ENCODE measurements at regions not wholly inside any gene's neighbourhood (a gene's known extent, or its start where the extent isn't known, plus 50 kb on each side); places are given as distances from the start of the nearest gene placed in this dataset.

DNA sequence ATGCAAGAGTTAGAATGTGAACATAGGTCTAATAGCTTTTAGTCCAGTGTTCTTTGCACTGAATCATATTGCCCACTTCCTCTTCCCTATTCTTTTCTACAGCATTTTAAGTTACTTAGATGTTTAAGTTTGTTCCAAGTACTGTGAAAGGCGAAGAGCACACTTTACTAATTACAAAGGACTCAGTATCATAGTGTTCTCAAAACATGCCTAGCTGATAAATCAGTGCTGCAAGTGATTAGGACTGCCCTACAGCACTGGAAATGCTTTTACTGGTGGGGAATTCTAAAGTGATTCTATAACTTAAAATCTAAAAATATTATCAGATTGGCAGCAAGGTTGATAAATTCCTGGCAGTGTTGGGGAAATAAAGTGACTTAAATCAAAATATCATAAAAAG is 177.9 kb upstream of the KCNN2 start:
- TF ChIP-seq, protein P1, sequence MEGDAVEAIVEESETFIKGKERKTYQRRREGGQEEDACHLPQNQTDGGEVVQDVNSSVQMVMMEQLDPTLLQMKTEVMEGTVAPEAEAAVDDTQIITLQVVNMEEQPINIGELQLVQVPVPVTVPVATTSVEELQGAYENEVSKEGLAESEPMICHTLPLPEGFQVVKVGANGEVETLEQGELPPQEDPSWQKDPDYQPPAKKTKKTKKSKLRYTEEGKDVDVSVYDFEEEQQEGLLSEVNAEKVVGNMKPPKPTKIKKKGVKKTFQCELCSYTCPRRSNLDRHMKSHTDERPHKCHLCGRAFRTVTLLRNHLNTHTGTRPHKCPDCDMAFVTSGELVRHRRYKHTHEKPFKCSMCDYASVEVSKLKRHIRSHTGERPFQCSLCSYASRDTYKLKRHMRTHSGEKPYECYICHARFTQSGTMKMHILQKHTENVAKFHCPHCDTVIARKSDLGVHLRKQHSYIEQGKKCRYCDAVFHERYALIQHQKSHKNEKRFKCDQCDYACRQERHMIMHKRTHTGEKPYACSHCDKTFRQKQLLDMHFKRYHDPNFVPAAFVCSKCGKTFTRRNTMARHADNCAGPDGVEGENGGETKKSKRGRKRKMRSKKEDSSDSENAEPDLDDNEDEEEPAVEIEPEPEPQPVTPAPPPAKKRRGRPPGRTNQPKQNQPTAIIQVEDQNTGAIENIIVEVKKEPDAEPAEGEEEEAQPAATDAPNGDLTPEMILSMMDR (IDR thresholded peaks at IDR 0.05): no peak
- no peak for TF ChIP-seq POLR2A (IDR thresholded peaks at IDR 0.05)
- Histone ChIP-seq H3K4me3 (no peak overlapping the region), H3K27ac (no peak overlapping the region), H3K36me3 (ENCODE audit: low read depth, missing control alignments) (no peaks in the 10 kb centered on the region), H3K27me3 (no peaks in the 10 kb centered on the region), H3K4me1 (no peaks in the 10 kb centered on the region), H3K9me3 (no peaks in the 10 kb centered on the region)
- intact Hi-C loops (cut with DNase I; ENCODE audit: low total_unique reads): no loop called here
- no peak for DNase-seq
- WGBS, 2 donors: 28 to 43% methylated on average over 1 of the region's 1 CpG

DNA sequence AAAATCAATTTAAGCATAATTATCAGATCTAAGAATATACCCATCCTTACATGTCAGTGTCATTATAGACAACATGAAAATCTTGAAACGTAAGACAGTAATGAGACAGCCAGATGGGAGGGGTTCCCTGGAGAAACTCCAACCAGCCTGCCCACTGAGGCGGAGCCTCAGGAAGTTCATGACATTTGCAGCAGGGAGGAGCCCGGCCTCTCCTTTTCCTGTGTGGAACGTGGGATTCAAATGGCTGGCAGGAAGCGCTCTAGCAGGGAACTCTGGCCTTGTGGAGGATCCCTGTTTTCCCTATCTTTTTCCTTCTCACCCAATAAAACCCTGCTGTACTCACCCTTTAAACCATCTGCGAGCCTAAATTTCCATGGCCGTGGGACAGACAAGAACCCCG is 176.6 kb upstream of the KCNN2 start:
- no peak overlapping the region for H3K27ac ChIP-seq
- peak; percentile 23 for DNase-seq
- H3K4me3 ChIP-seq: no peak overlapping the region
- WGBS, 2 donors: 36 to 45% methylated on average over 8 of the region's 8 CpGs
- H3K4me1 ChIP-seq: no peaks in the 10 kb centered on the region
- TF ChIP-seq POLR2A (IDR thresholded peaks at IDR 0.05): no peak
- TF ChIP-seq, protein P1 (IDR thresholded peaks at IDR 0.05): no peak
- H3K27me3 ChIP-seq: no peaks in the 10 kb centered on the region
- no peaks in the 10 kb centered on the region for H3K36me3 ChIP-seq (ENCODE audit: low read depth, missing control alignments)
- intact Hi-C loops (cut with DNase I; ENCODE audit: low total_unique reads): no loop called here
- H3K9me3 ChIP-seq: no peaks in the 10 kb centered on the region

- DNase-seq: no peak
- no peaks in the 10 kb centered on the region for H3K27me3 ChIP-seq
- no peaks in the 10 kb centered on the region for H3K4me1 ChIP-seq
- TF ChIP-seq, protein P1 (IDR thresholded peaks at IDR 0.05): no peak
- no peak for TF ChIP-seq POLR2A (IDR thresholded peaks at IDR 0.05)
- no peak overlapping the region for H3K4me3 ChIP-seq
- H3K36me3 ChIP-seq (ENCODE audit: low read depth, missing control alignments): no peaks in the 10 kb centered on the region
- no peak overlapping the region for H3K27ac ChIP-seq
- intact Hi-C loops (cut with DNase I; ENCODE audit: low total_unique reads): no loop called here
- no peaks in the 10 kb centered on the region for H3K9me3 ChIP-seq
- WGBS, 2 donors: 70 to 75% methylated on average over 1 of the region's 1 CpG
Measured at GRCh38 chr5:114191441-114191840, 170.4 kb upstream of the KCNN2 start.

- no peaks in the 10 kb centered on the region for H3K27me3 ChIP-seq
- H3K4me3 ChIP-seq: no peak overlapping the region
- DNase-seq: no peak
- 87 to 92% methylated on average over 3 of the region's 3 CpGs for WGBS, 2 donors
- H3K27ac ChIP-seq: no peak overlapping the region
- no peaks in the 10 kb centered on the region for H3K4me1 ChIP-seq
- intact Hi-C loops (cut with DNase I; ENCODE audit: low total_unique reads): no loop called here
- TF ChIP-seq, protein P1 (IDR thresholded peaks at IDR 0.05): no peak
- no peaks in the 10 kb centered on the region for H3K9me3 ChIP-seq
- no peaks in the 10 kb centered on the region for H3K36me3 ChIP-seq (ENCODE audit: low read depth, missing control alignments)
Measured at GRCh38 chr5:114192108-114192507, 169.8 kb upstream of the KCNN2 start.

DNA sequence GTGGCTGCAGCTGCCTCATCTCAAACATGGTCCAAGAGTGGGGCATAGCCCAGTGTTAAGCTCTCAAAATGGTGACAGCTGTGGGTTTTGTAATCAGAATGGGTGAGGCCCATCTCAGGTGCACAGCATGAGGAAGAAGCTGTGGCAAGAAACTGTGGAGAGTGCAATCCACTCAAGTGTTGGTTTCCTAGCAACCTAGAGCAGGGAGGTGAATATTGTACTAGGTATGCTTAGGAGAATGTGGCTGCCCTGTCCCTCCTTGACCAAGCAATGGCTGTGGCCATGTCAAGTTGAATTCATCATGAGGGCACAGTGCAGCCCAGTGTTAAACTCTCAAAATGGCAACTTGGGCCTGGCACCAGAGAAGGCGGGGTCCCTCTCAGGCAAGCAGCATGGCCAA is 160.5 kb upstream of the KCNN2 start:
- DNase-seq: no peak
- TF ChIP-seq POLR2A (IDR thresholded peaks at IDR 0.05): no peak
- TF ChIP-seq, protein P1 (IDR thresholded peaks at IDR 0.05): no peak
- Histone ChIP-seq H3K36me3 (ENCODE audit: low read depth, missing control alignments) (no peaks in the 10 kb centered on the region), H3K27me3 (no peaks in the 10 kb centered on the region), H3K4me1 (no peaks in the 10 kb centered on the region), H3K4me3 (no peak overlapping the region), H3K27ac (no peak overlapping the region), H3K9me3 (no peaks in the 10 kb centered on the region)
- WGBS, 2 donors: 40 to 85% methylated on average over 1 of the region's 1 CpG
- intact Hi-C loops (cut with DNase I; ENCODE audit: low total_unique reads): no loop called here
